OCI-LY1 (cell line): ENCODE measurements at regions not wholly inside any gene's neighbourhood (a gene's known extent, or its start where the extent isn't known, plus 50 kb on each side); places are given as distances from the start of the nearest gene placed in this dataset.

Experiments used
- CTCF ChIP-seq: fragments of 200-600 bp; sonication (generic), shearing (Covaris generic); IDR thresholded peaks from 2 replicates; pipeline ENCODE4 v1.5.1; 2017; ENCODE audit warnings: mild to moderate bottlenecking, antibody characterized with exemption, low read length, moderate library complexity, mixed read lengths
- EZH2 ChIP-seq: fragments of 200-600 bp; sonication (generic), shearing (Covaris generic); IDR thresholded peaks from 2 replicates; pipeline ENCODE4 v1.8.0; 2017; ENCODE audit warnings: borderline replicate concordance, mixed run types, mild to moderate bottlenecking, antibody characterized with exemption, low read length, moderate library complexity, mixed read lengths

GRCh38 chr15:70396807-70397206 is 299.1 kb upstream of the TLE3 start:
- TF ChIP-seq CTCF (no peak), EZH2 (no peak)
